ENCODE measurements at regions not wholly inside any gene's neighbourhood (a gene's known extent, or its start where the extent isn't known, plus 50 kb on each side); places are given as distances from the start of the nearest gene placed in this dataset.

DNA sequence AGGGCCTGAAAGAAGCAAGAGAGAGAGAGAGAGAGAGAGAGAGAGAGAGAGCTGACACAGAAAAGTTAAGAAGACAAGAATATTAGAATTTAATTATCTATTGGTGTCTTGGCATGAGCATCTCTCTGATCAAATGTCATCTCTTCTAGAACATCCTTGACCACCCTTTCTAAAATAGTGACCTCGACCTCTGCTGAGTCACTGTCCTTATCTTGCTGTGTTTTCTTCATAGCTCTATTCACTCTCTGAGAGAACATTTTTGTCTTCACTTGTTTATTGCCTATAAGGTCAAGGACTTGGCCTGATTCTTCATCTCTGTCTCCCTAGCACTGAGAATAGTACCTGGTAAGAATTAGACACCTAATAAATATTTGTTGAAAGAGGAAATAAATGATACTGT is 383.8 kb upstream of the RPS23 start:
- TF ChIP-seq SPI1 (IDR thresholded peaks at IDR 0.05; ENCODE audit: low read depth, low read length) (no peak), TAF1 (IDR thresholded peaks at IDR 0.05; ENCODE audit: low read depth, low read length) (no peak), POLR2AphosphoS5 (IDR thresholded peaks at IDR 0.05; ENCODE audit: low read depth, low read length) (no peak), POLR2A (IDR thresholded peaks at IDR 0.05; ENCODE audit: low read depth, low read length) (no peak), POU2F2 (IDR thresholded peaks at IDR 0.05; ENCODE audit: low read depth, low read length) (no peak), PAX5 (IDR thresholded peaks at IDR 0.05; ENCODE audit: insufficient read depth, low read length, severe bottlenecking) (no peak)
- no peak for FAIRE-seq
- no peak for DNase-seq (ENCODE audit: insufficient read length, low spot score)

DNA sequence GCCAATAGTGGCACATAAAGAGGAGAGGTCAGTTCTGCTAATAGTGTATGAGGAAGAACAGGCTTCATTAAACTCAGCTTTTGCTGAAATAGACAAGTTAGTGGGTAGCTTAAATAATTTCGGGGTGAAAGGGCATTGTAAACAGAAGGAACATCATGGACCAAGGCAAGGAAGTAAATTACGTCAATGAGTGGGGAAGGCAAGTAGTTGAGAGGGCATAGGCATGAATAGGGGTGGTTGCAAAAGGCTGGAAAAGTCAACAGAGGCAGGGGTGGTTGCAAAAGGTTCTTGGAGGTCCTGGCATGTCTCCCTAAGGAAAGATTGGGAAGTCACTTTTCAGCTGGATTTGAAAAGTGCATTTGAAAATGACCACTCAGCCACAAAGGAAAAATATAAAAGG is 383.3 kb upstream of the RPS23 start:
- DNase-seq (ENCODE audit: insufficient read length, low spot score) (no peak), FAIRE-seq (no peak)
- TF ChIP-seq POU2F2 (IDR thresholded peaks at IDR 0.05; ENCODE audit: low read depth, low read length): no peak

DNA sequence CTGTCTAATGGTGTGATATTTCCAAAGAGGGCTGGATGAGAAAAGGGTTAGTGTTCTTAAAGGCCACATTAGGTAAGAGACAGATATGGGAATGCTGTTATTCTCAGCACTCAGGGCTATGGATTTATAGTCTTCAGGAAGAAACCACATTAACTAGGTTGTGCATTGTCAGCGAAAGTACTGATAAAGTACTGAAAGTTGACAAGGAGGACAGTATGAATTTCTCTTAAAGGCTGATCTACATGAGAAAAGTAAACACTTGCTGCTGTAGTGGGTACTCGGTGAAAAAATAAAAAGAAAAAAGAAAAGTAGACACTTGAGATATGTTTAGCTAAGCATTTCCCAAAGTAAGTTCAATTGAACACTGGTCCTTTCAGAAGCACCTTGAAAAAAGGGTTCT is 381.0 kb upstream of the RPS23 start:
- no peak for DNase-seq (ENCODE audit: insufficient read length, low spot score)
- TF ChIP-seq POLR2A (IDR thresholded peaks at IDR 0.05; ENCODE audit: low read depth, low read length) (no peak), PAX5 (IDR thresholded peaks at IDR 0.05; ENCODE audit: insufficient read depth, low read length, severe bottlenecking) (no peak)
- no peak for FAIRE-seq

DNA sequence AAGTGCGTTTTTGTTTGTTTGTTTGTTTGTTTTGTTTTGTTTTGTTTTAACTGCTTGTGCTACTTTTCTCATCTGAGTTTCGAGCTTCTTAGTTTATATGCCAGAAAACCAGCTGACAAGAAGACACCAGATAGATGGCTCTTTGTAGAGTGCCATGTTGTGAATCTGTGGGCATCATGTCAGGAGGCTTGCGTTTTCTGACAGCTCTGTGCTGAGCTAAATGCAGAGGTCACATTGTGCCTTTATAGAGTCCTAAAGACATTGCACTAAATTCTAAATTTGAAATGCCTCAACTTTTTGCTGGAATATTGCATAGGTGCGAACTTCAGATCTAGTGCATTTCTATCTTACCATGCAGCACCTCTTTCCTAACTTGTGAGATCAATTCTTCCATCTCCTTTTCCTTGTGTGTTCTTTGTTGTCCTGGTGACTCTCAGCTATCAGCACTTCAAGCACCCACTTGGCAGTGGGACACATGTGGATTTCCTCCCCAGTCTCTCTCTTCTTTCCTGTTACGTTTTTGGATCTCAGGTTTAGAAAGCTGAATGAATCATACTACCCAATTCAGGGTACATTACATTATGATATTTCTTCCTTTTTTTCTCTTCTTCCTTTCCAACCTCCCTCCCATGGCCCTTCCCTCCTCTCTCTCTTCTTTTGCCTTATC is 379.0 kb upstream of the RPS23 start:
- no peak for TF ChIP-seq POLR2A (IDR thresholded peaks at IDR 0.05; ENCODE audit: low read depth, low read length)
- TF ChIP-seq SPI1 (IDR thresholded peaks at IDR 0.05; ENCODE audit: low read depth, low read length): no peak
- no peak for TF ChIP-seq TAF1 (IDR thresholded peaks at IDR 0.05; ENCODE audit: low read depth, low read length)
- TF ChIP-seq POLR2AphosphoS5 (IDR thresholded peaks at IDR 0.05; ENCODE audit: low read depth, low read length): no peak
- TF ChIP-seq POU2F2 (IDR thresholded peaks at IDR 0.05; ENCODE audit: low read depth, low read length): no peak
- TF ChIP-seq PAX5 (IDR thresholded peaks at IDR 0.05; ENCODE audit: insufficient read depth, low read length, severe bottlenecking): no peak
- DNase-seq (ENCODE audit: insufficient read length, low spot score): no peak
- FAIRE-seq: no peak

DNA sequence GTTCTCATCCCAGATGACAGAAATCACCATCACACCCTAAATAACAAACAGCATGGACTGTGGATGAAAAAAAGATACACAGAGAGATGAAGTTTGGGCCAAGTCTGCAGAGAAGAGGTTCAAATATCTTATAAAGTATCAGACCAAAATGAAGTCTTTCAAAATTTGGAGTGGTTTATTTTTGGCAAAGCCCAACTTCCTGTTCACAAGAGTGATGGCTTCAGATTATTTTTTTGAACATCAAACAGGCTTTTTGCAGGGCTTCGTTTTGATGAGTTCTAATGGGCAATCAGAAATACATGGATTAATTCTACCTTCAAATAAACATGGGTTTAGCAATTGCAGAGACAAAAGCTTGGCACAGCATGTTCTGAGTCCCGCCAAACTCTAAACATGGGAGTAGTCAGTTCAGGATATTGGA is 378.2 kb upstream of the RPS23 start:
- no peak for FAIRE-seq
- no peak for DNase-seq (ENCODE audit: insufficient read length, low spot score)
- TF ChIP-seq TAF1 (IDR thresholded peaks at IDR 0.05; ENCODE audit: low read depth, low read length): no peak
- no peak for TF ChIP-seq POLR2AphosphoS5 (IDR thresholded peaks at IDR 0.05; ENCODE audit: low read depth, low read length)
- TF ChIP-seq SPI1 (IDR thresholded peaks at IDR 0.05; ENCODE audit: low read depth, low read length): no peak
- TF ChIP-seq PAX5 (IDR thresholded peaks at IDR 0.05; ENCODE audit: insufficient read depth, low read length, severe bottlenecking): no peak
- TF ChIP-seq POU2F2 (IDR thresholded peaks at IDR 0.05; ENCODE audit: low read depth, low read length): no peak
- no peak for TF ChIP-seq POLR2A (IDR thresholded peaks at IDR 0.05; ENCODE audit: low read depth, low read length)

DNA sequence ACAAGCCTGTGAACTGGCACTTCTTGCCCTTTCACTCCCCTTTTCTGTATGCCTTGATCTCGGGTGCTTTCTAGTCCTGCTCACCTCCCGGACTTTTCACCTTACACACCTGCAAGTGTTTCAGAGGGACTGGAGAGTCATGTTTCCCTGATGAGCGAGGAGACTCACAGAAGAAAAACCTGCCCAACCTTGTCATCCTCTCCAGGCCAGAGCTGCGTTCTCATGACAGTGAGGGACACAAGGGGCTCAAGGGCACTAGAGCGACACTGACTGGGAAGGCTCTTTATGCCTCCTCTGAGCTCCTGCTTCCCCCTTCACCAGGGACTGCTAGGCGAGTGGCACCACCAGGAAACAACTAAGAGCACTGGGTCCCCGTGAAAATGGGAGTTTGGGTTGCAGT is 376.9 kb upstream of the RPS23 start:
- FAIRE-seq: no peak
- TF ChIP-seq POU2F2 (IDR thresholded peaks at IDR 0.05; ENCODE audit: low read depth, low read length) (no peak), TAF1 (IDR thresholded peaks at IDR 0.05; ENCODE audit: low read depth, low read length) (no peak), POLR2AphosphoS5 (IDR thresholded peaks at IDR 0.05; ENCODE audit: low read depth, low read length) (no peak), SPI1 (IDR thresholded peaks at IDR 0.05; ENCODE audit: low read depth, low read length) (no peak), POLR2A (IDR thresholded peaks at IDR 0.05; ENCODE audit: low read depth, low read length) (no peak)

DNA sequence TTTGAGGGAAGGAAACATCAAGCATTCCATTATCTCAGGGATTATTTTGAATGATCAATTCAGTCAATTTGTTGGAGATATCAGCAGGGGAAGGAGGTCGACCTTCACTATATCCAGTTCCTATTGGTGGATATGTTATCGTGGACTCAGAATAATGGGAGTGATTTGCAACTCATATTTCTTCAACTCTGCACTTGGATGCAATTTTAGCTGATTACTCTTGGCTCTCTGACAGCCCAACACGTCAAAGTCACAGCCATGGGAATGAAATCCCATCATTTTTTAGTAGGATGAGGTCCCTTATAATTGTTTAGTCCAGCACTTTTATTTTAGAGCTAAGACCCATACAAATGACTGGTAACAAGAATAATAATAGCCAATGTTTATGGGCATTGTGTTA is 371.8 kb upstream of the RPS23 start:
- DNase-seq (ENCODE audit: insufficient read length, low spot score) (no peak), FAIRE-seq (no peak)
- no peak for TF ChIP-seq POLR2AphosphoS5 (IDR thresholded peaks at IDR 0.05; ENCODE audit: low read depth, low read length)
- TF ChIP-seq SPI1 (IDR thresholded peaks at IDR 0.05; ENCODE audit: low read depth, low read length): no peak
- TF ChIP-seq TAF1 (IDR thresholded peaks at IDR 0.05; ENCODE audit: low read depth, low read length): no peak
- TF ChIP-seq POLR2A (IDR thresholded peaks at IDR 0.05; ENCODE audit: low read depth, low read length): no peak
- no peak for TF ChIP-seq PAX5 (IDR thresholded peaks at IDR 0.05; ENCODE audit: insufficient read depth, low read length, severe bottlenecking)
- no peak for TF ChIP-seq POU2F2 (IDR thresholded peaks at IDR 0.05; ENCODE audit: low read depth, low read length)

More for the DNA sequence above, 376.9 kb upstream of the RPS23 start:
- DNase-seq (ENCODE audit: insufficient read length, low spot score): no peak

DNA sequence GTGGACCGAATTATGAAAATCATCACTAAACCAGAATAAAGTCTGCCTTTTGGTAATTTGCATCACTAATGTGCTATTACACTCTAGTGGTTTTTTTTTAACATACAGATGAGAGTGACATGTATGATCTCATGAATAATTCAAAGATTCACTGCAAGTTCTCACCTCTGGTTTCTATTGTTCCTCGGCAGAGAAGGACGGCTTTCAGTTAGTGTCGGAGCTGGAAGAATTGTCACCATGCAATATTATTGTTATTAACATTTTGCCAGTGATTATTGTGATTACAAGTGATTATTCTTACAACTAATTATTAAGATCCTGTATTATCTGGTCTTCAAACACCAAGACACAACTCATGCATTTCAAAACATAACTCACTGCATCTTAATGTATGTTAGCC is 366.6 kb upstream of the RPS23 start:
- DNase-seq (ENCODE audit: insufficient read length, low spot score) (no peak), FAIRE-seq (no peak)
- no peak for TF ChIP-seq POLR2A (IDR thresholded peaks at IDR 0.05; ENCODE audit: low read depth, low read length)
- no peak for TF ChIP-seq SPI1 (IDR thresholded peaks at IDR 0.05; ENCODE audit: low read depth, low read length)
- TF ChIP-seq POU2F2 (IDR thresholded peaks at IDR 0.05; ENCODE audit: low read depth, low read length): no peak
- no peak for TF ChIP-seq TAF1 (IDR thresholded peaks at IDR 0.05; ENCODE audit: low read depth, low read length)
- TF ChIP-seq POLR2AphosphoS5 (IDR thresholded peaks at IDR 0.05; ENCODE audit: low read depth, low read length): no peak
- TF ChIP-seq PAX5 (IDR thresholded peaks at IDR 0.05; ENCODE audit: insufficient read depth, low read length, severe bottlenecking): no peak

DNA sequence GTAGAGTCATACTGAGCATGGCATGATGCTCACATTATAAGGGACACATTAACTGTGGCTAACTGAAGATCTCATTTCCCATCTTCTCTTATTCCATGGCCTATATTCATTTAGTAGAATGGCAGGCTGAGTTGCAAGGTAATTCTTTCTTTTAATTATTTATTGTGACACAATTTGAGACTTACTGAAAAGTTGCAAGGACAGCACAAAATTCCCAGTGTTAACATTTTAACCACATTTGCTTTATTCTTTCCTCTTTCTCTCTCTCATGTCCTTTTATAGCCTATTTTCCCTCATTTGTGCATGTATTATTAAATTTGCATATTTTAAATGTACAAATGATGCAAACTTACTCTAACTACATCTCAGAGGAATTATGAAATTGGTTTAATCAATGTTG is 366.1 kb upstream of the RPS23 start:
- DNase-seq (ENCODE audit: insufficient read length, low spot score): no peak
- TF ChIP-seq POLR2A (IDR thresholded peaks at IDR 0.05; ENCODE audit: low read depth, low read length) (no peak), TAF1 (IDR thresholded peaks at IDR 0.05; ENCODE audit: low read depth, low read length) (no peak), PAX5 (IDR thresholded peaks at IDR 0.05; ENCODE audit: insufficient read depth, low read length, severe bottlenecking) (no peak), POLR2AphosphoS5 (IDR thresholded peaks at IDR 0.05; ENCODE audit: low read depth, low read length) (no peak), POU2F2 (IDR thresholded peaks at IDR 0.05; ENCODE audit: low read depth, low read length) (no peak), SPI1 (IDR thresholded peaks at IDR 0.05; ENCODE audit: low read depth, low read length) (no peak)
- FAIRE-seq: no peak

DNA sequence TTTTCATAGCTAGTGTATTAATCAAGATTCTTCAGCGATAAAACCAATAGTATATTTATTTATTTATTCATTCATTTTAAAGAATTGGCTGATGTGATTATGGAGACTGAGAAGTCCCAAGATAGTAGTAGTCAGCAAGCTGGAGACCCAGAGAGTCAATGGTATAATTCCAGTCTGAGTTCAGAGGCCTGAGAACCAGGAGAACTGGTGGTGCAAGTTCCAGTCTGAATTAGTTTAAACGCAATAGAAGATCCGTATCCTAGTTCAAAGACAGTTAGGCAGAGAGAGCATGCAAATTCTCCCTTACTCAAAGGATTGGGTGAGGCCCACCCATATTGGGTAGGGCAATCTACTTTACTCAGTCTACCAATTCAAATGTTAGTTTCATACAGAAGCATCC is 364.2 kb upstream of the RPS23 start:
- FAIRE-seq (no peak), DNase-seq (ENCODE audit: insufficient read length, low spot score) (no peak)
- TF ChIP-seq POLR2A (IDR thresholded peaks at IDR 0.05; ENCODE audit: low read depth, low read length): no peak
- TF ChIP-seq PAX5 (IDR thresholded peaks at IDR 0.05; ENCODE audit: insufficient read depth, low read length, severe bottlenecking): no peak
- TF ChIP-seq POU2F2 (IDR thresholded peaks at IDR 0.05; ENCODE audit: low read depth, low read length): no peak
